ENCODE measurements at regions not wholly inside any gene's neighbourhood (a gene's known extent, or its start where the extent isn't known, plus 50 kb on each side); places are given as distances from the start of the nearest gene placed in this dataset.
"Not testable (repeated sequence)": the region's sequence is repeated elsewhere in the genome, so short reads cannot be mapped to it uniquely, and the experiment has no call there.

DNA sequence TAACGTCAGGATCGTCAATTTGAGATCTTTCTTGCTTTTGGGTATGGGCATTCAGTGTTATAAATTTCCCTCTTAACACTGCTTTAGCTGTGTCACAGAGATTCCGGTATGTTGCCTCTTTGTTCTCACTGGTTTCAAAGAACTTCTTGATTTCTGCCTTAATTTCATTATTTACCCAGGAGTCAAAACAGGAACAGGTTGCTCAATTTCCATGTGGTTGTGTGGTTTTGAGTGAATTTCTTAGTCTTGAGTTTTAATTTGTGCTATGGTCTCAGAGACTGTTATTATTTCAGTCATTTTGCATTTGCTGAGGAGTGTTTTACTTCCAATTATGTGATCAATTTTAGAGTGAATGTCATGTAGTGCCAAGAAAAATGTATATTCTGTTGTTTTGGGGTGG, 153.1 kb downstream of the PCDH17 start:
- DNase-seq, result no peak

DNA sequence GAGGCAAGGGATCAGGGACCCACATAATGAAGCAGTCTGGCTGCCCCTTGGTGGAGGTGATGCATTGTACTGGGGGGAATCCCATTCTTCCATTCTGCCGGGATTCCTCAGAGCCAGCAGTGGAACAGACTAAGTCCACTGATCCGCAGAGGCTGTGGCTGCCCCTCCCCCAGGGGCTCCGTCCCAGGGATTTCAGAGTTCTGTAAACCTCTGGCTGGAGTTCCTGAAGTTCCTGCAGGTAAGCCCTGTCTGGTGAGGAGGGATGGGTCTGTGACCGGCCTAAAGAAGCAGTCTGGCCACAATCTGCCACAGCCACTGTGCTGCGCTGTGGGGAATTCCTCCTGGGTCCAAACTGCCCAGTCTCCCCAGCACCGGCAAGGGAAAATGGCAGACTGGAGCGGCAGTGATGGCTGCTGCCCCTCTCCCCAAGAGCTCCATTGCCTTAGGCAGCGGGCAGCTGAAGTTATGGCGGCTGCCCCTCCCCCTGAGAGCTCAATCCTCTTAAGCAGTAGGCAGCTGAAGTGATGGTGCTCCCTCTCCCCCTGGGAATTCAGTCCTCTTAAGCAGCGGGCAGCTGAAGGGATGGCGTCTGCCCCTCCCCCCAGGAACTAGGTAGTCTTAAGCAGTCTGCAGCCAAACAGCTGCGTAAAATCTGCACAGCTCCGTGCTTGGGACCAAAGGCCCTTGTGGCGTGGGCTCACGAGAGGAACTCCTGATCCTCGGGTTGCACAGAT, 155.7 kb downstream of the PCDH17 start:
- no peak for DNase-seq

DNA sequence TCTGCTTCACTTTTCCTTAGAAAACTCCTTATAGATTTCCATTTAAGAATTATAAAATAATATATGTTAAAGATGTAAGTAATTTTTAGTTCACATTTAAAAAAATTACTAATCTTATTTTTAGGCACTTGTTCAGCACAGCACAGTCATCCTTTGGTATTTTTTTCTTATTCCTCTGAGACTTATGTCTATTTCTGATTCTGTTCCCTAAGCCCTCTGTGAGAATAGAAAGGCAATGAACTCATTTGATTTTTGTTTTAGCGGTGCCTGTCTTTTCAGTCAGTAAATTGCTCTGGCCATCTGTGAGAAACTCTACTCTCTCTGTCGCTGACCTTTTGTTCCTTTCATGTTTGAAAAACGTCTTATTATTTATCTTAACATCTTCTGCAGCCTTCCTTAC, 168.1 kb downstream of the PCDH17 start:
- DNase-seq, result no peak

DNA sequence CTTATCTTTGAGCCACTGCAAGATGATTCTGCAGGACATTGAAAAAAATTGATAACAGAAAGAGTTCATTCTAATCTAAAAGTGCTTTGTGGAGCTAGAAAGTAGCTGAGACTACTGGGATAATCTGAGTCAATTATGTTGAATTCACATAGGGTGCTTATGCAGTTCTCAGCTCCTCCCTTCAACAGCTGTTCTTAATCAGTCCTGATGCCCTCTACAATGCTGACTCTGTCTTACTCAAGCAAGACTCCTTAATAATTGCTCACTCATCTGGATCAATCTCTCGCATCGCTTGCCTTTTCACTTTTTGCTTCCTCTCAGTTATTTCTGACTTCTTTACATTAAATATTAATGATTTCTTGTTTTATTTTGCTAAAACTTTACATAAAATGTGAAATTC, 182.1 kb downstream of the PCDH17 start:
- DNase-seq, result no peak

DNA sequence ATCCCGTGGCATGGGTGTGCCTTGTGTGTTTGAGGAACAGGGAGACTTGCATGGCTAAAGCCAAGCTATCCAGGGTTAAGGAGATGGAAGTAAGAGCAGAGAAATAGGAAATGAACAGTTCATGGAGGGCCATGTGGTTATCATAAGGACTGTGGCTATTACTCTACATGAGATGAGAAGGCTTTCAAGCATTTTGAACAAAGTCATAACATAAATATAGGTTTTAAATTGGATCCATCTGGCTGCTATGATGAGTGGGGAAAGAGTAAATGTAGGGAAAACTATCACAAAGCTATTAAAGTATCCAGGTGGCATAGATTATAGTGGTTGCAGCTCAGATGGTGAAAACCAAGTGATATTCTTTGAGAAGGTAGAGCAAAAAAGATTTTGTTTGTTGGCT, 184.1 kb downstream of the PCDH17 start:
- DNase-seq, result no peak

DNA sequence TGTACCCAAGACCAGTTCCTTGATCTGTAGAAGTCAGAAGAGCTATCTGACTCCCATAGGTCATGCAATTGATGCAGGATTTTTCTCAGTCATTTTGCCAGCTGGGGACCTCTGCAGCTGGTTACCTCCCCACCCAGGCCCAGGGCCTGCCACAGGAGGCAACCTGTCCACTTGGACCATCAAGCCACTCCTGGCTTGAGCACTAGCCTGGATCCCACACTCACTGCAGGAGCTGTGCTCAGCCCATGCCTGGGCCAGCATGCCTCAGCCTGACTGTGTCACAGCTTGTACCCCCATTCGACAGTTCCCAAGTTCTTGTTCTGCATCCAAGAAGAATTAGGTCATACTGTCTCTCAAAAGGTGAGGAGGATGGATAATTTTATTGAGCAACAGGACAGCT, 189.4 kb downstream of the PCDH17 start:
- DNase-seq, result no peak

DNA sequence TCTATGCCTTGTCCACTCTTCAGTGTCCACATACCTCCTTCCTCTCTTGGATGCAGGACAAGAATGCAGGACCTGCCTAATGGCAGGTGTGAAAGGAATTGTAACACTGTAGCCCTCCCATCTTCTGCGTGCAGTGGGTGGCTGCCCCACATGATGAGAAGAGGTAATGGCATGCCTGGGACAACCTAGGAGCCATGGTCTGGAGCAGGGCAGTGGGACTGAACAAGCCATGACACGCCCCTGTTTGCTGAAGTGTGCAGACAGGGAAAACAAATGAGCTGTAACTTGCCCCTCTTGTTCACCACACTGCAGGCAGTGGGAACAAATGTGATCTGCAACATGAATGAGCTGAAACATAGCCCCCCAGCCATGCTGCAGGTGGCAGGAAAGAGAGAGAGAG, 192.2 kb downstream of the PCDH17 start:
- DNase-seq, result no peak

DNA sequence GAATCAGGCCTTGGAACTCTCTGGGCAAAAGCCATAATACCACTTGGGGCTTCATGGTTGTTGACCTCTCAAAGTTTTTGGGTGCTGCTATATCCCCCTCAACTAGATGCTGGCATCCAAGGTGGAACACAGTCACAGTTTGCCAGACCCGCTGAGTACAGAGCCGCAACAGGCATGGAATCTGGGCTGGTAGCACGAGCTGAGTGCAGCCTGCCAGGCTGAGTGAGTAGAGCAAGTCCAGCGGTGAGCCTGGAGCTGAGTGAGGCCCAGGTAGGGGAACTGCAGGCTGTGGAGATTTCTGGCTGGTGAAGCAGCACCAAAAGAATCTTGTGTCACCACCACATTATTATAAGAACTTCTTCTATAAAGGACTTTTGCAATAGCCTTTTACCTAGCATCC, 192.6 kb downstream of the PCDH17 start:
- no peak for DNase-seq

DNA sequence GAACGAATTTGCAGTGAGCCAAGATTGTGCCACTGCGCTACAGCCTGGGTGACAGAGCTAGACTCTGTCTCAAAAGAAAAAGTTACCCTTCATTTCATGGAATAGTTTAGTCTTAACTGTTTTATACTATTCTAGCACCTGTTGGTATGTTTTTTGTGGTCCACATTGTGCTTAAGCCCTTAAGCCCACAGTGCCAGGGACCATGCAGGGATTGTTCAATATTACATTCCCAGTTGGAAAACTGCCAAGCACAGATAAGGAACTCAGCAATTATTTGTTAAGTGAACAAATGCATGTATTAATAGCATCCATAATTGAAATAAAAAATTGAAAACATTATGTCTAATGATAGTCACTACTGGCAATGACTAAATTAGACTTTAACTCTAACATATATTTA, 193.5 kb downstream of the PCDH17 start:
- DNase-seq, result no peak

DNA sequence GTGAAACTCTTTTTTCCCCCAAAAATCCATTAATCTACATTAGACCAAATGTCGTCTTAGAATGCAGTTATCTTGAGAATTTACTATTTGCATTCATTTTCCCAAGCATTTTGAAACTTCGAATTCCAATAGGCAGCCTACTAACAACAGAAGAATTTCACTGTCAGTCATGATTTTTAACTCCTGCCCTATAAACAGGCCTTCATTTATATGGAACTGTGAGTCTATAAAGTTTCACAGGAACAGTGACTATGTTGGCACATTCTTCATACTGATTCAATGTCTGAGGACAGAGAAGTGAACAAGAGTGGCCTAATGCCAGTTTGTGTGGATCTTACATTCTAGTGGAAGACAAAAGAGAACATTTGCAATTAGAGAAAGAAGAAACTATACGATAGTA, 198.0 kb downstream of the PCDH17 start:
- no peak for DNase-seq

DNA sequence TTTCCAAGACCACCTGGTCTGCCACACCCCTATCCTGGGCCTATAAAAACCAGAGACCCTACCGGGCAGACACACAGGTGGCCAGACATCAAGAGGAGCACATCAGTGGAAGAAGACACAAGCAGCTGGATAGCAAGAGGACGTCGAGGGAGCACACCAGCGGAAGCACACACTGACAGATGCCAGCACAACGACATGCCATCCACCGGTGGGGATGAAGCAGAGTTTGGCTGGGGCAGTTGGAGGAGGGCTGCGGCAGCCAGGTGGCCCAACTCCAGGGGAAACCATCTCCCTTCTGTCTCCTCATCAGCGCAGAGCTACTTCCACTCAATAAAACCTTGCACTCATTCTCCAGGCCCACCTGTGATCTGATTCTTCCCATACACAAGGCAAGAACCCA, 200.6 kb downstream of the PCDH17 start:
- DNase-seq, result no peak

DNA sequence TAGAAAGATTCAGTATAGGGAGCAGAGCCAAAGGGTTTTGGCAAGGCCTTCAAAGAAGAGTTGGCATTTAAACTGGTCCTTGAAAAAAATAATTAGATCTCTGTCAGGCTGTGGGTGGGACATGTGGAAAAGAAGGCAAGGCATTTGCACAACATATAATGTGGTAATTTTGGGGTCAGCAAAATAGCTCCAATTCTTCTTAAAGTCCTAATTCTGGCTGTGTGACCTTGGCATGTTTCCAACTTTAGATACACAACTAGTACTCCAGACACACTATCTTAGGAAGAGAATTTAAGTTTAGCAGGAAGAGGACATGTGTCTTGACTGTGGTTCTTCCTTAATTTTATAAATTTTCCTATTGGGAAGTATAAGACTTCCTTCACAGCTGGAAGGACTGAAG, 206.3 kb downstream of the PCDH17 start:
- no peak for DNase-seq

DNA sequence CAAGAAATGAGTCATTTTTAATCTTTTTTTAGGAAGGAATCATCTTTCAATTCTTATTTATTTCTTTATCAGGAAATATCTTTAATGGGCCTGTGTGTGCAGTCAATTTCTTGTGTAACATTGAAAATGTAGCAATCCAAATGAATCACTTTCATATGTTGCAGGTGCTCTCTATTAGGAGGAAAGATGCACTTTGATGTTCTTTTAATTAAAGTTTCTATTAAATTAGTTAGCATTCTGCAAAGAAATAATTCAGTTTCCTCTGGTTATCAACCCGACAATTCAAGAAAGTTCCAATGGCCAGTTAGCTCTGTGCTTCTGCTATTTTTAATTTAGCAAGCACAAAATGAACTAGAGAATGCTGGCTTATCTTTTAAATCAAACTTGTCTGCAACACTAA, 212.0 kb downstream of the PCDH17 start:
- no peak for DNase-seq

DNA sequence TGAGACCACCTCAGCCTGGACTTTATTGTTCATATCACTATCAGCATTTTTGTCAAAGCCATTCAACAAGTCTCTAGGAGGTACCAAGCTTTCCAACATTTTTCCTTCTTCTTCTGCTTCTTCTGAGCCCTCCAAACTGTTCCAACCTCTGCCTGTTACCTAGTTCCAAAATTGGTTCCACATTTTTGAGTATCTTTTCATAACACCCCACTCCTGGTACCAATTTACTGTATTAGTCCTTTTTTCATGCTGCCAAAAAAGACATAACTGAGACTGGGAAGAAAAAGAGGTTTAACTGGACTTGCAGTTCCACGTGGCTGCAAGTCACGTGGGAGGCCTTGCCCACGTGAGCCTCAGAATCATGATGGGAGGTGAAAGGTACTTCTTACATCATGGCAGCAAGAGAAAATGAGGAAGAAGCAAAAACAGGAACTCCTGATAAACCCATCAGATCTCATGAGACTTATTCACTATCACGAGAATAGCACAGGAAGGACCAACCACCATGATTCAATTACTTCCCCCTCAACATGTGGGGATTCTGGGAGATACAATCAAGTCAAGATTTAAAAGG, 215.1 kb downstream of the PCDH17 start:
- DNase-seq, result no peak

DNA sequence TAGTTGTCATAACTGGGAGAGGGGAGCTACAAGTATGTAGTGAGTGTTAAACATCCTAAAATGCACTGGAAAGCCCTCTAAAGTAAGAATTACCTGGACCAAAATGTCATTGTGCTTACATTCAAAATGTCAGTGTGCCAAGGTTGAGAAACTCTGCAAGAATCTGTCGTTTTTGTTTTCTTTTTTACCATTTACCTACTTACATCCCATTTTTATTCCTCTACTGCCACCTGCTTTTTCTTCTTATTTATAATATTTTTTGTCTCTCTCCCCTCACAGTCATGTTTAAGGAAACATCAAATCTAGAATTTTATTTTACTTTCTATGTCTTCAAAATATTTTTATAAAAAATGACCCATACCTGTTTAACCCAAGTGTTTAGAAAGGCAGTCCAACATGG, 226.4 kb downstream of the PCDH17 start:
- no peak for DNase-seq

DNA sequence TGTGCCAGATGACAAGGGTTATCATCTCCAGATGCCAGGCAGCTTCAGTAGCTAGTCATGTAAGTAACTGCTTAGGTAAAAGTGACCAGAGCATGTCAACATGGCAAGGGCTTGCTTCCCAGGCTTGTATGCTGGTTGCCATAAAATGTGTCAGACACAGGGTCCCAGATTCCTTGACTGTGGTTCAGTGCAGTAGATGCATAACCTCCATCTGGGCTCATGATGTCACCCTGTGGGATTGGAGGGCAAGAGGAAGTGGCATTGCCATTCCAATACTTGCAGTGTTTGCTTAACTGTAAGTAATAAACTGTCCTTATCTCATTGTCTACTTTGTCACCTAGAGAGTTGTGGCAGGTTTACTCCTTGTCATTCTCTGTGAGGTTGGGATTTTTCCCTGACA, 226.8 kb downstream of the PCDH17 start:
- DNase-seq, result no peak

DNA sequence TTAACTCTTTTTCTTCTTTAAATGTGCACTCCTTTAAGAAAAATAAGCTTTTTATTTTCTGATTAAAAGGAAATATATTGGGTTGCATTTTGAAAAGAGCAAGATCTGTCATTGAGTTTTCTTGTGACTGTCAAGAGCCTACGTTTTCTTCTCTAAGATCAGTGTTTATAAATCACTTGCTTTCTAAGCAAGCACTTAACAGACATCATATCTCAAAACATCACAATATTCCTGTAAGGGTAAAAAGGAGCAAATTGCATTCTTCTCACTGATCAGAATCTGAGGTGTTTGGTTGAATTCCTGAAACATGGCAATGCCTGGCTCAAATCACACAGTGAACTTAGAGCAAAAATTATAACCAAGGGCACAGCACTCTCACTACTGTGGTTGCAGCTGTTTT, 231.3 kb downstream of the PCDH17 start:
- DNase-seq, result no peak

DNA sequence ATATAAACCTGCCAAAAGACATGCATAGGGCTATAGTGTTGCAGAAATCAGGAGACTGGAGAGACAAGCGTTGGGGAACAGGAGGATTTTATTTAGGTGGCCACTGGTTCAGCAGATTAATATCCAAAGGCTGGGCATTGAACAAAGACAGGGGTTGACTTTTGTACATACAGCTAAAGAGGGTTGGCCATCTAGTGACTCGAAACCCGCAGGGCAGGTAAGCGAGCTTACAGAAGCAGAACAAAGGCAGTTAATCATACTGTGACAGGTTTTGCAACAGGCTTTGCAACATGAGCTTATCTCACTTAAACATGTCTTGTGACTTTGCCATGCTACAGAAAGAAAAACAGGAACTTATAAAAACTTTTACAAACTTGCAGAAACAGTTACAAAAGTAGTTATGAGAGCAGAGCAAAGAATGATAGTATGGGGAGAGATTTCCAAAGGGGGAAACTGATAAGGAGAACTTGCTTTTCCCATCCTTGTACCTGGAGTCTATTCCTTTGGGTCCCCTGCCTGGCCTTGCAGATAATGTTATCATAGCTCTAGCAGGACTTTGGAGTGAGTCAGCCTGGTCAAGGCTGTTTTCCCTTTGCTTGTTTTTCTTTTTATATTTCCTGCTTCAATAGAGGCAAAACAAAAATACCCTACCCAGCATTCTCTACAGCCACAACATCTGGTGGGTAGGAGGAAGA, 234.2 kb downstream of the PCDH17 start:
- no peak for DNase-seq

DNA sequence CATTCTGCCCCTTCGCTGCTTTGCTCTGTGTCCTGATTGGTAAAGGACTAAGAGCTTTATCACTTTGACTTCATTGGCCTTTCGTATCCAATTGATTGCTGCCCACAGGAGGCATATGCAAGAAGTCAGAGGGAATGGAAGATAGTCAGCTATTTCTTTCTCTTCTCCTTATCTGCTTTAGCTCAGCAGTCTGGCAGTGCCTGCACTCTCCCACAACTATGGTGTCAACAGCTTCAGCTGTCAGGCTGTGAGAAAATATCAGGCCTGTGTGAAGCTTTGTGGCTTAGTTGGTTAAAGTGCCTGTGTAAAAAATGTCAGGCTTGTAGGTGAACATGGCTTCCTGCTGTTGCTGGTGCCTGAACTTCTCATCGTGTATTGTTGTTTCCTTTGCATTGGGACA, 243.0 kb downstream of the PCDH17 start:
- no peak for DNase-seq

DNA sequence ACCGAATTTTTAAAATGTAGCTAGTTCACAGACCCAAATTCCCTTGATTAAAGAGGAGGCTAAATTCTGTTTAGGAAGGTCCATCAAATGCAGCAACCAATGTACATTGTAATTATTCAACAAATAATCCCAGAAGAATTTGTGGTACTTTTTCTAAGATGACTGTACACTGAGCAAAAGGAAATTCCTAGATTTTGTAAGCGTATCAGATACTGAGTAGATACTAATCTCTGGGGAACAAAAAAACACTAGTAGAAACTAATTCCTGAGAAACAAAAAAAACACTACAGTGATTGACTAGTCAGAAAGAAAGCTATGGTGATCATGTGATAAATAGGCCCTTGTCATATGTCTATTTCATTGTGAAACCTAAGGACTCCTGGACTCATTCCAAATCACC, 246.1 kb downstream of the PCDH17 start:
- no peak for DNase-seq

DNA sequence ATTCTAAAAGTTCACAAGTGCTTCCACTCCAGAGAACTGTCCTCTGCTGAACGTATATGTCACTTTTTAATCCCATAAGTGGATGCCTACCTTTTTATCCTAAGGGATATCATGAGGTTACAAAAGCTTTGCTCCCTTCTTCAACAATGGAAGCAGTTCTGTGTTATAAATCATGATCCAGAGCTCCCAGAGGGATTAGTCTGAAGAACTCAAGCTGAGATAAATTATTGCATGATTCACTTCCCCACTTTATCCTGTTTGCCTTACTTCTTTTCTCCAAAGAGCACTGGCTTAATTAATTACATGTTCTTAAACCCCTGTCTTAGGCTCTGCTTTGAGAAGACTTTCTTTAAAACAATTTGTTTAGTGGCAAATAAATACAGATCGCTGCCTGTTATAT, 246.7 kb downstream of the PCDH17 start:
- no peak for DNase-seq

DNA sequence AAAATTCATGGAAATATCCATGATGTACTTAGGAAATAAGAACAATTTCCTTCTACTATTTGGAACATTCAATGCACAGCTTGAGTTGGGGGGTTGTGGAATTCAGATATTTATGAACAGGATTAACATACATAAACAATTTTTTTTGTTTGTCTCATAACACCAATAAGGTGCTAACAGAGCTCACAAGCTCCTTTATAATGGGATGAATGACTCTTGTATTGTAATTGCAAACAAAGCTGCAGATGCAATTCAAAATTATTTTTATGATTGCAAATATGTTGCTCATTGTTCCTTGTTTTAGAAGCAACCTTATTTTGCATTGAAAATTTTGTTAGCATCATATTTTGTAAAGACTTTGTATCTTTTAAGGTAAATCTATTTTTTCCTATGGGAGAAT, 265.7 kb downstream of the PCDH17 start:
- no peak for DNase-seq

DNA sequence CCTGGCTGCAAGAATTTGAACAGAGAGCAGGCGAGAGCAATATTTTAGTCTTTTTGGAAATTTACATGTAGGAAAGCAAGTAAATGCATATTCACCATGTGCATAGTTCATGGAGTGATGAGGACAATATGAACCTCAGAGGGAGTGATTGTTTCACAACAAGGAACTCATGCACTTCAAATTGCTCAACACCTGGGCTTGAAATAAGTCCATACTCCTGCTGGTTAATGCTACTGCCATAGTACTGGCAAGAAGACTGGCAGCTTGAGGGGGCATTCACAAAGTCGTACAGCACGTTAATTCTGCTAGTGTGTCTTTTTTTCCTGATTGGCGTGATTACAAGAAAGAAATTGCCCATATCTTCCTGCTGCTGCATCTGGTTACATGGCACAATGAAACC, 267.6 kb downstream of the PCDH17 start:
- DNase-seq, result no peak

DNA sequence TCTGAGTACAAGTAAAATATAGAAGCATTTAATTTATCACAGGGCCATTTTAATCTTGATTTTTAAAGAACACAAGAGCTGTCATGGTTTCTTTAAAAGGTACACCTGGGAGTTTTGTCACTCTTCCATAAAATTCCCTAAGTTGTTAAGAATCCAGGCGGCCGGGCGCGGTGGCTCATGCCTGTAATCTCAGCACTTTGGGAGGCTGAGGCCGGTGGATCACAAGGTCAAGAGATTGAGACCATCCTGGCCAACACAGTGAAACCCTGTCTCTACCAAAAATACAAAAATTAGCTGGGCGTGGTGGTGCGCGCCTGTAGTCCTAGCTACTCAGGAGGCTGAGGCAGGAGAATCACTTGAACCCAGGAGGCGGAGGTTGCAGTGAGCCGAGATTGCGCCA, 278.3 kb downstream of the PCDH17 start:
- DNase-seq, result not testable (repeated sequence)

DNA sequence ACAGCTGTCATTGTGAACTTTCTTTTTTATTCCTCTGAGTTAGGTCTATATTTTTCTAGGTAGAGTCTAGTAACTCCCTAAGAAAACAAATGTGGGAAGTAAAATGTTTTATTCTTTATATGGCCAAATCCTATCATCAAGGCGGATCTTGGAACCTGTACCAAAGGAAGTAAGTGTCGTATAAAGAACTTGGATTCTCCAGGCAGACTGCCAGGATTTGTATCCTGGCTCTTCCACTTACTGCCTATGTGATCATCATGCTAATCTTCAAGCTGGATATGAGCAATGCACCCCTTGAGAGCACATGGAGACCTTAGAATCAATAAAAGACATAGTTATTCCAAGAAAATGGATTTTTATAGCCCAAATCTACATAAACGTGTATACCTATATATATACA, 286.5 kb downstream of the PCDH17 start:
- no peak for DNase-seq
